Lung (tissue), 11 donors: ENCODE measurements at regions not wholly inside any gene's neighbourhood (a gene's known extent, or its start where the extent isn't known, plus 50 kb on each side); places are given as distances from the start of the nearest gene placed in this dataset.

ENCODE experiments used
- ATAC-seq: fragments of 200-7000 bp; cut with Tn5 transposase; one replicate; pipeline ENCODE4 v1.9.1; 2020; ENCODE audit warnings: moderate number of reproducible peaks; ENCODE audit not compliant: insufficient read depth, low FRiP score
- DNase-seq, 3 donors: peaks; one replicate each; pipeline ENCODE4 v3.0.0-alpha.2; 2013 to 2017
- H3K27ac ChIP-seq, 2 donors: one replicate each; pipeline ENCODE4 v1.5.1; 2013; ENCODE audit warnings: mild to moderate bottlenecking in 2 of 2, moderate library complexity in 2 of 2, control low read depth in 1 of 2, inconsistent platforms in 1 of 2, low read depth in 1 of 2, low read length in 1 of 2
- H3K27me3 ChIP-seq, 3 donors: one replicate each; pipeline ENCODE4 v1.5.1; 2013; ENCODE audit warnings: low read length in 2 of 3; ENCODE audit not compliant: control insufficient read depth in 3 of 3, insufficient read depth in 3 of 3
- H3K36me3 ChIP-seq, 4 donors: one replicate each; pipeline ENCODE4 v1.5.1; 2013; ENCODE audit warnings: low read length in 4 of 4, mild to moderate bottlenecking in 1 of 4, moderate library complexity in 1 of 4; ENCODE audit not compliant: control insufficient read depth in 4 of 4, insufficient read depth in 4 of 4
- H3K4me1 ChIP-seq, 5 donors: one replicate each; pipeline ENCODE4 v1.5.1; 2013; ENCODE audit warnings: low read length in 5 of 5, mild to moderate bottlenecking in 2 of 5, moderate library complexity in 1 of 5; ENCODE audit not compliant: control insufficient read depth in 5 of 5, insufficient read depth in 5 of 5
- H3K4me3 ChIP-seq: one replicate; pipeline ENCODE4 v1.5.1; 2013; ENCODE audit warnings: mild to moderate bottlenecking, control low read depth, moderate library complexity
- H3K9ac ChIP-seq, 2 donors: one replicate each; pipeline ENCODE4 v1.5.1; 2013; ENCODE audit warnings: low read length in 2 of 2, control low read depth in 1 of 2; ENCODE audit not compliant: insufficient read depth in 1 of 2
- H3K9me3 ChIP-seq, 4 donors: one replicate each; pipeline ENCODE4 v1.5.1; 2013; ENCODE audit warnings: low read length in 3 of 4, mild to moderate bottlenecking in 1 of 4, moderate library complexity in 1 of 4; ENCODE audit not compliant: control insufficient read depth in 4 of 4, insufficient read depth in 3 of 4
- WGBS, 2 donors: extraction: QIAGEN DNeasy Blood & Tissue Kit; methylation state at CpG; one replicate each; pipeline ENCODE4 v1.1.7; 2013; 5-methylcytosine and 5-hydroxymethylcytosine counted together
- TF ChIP-seq, protein P1 (sequence below): IDR thresholded peaks from 2 replicates; pipeline ENCODE4 v1.5.1; 2012; ENCODE audit warnings: mild to moderate bottlenecking; ENCODE audit errors: control extremely low read depth, extremely low read depth
- donor health status: control.
- donor health status: control.
- donor health status: Bipolar disorder and iron deficiency.
- donor health status: healthy.
- donor health status: DM: yes; HTN: yes; CAD: no.

DNA sequence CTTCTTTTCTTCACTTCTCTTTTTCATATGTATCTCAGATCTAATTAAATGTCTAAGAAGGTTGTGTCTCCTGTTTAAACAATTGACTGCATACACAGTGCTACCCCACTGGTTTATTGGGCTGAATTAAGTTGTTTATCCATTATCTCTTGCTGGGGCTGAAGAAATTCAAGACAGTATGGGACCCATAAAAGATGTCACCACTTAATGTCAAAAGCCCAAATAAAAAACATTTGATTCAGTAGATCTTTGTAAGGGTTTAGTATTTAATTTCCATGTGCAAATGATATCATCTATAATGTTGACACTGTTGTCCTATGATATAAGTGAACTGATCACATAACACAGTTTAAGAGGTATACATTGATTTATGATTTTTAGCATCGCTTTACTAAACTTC is 1431.9 kb upstream of the PCDH20 start:
- no peaks in the 10 kb centered on the region for H3K36me3 ChIP-seq
- no peak overlapping the region for H3K9ac ChIP-seq
- DNase-seq (no peak), ATAC-seq (no peak)
- TF ChIP-seq, protein P1, sequence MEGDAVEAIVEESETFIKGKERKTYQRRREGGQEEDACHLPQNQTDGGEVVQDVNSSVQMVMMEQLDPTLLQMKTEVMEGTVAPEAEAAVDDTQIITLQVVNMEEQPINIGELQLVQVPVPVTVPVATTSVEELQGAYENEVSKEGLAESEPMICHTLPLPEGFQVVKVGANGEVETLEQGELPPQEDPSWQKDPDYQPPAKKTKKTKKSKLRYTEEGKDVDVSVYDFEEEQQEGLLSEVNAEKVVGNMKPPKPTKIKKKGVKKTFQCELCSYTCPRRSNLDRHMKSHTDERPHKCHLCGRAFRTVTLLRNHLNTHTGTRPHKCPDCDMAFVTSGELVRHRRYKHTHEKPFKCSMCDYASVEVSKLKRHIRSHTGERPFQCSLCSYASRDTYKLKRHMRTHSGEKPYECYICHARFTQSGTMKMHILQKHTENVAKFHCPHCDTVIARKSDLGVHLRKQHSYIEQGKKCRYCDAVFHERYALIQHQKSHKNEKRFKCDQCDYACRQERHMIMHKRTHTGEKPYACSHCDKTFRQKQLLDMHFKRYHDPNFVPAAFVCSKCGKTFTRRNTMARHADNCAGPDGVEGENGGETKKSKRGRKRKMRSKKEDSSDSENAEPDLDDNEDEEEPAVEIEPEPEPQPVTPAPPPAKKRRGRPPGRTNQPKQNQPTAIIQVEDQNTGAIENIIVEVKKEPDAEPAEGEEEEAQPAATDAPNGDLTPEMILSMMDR, result no peak
- no peak overlapping the region for H3K4me3 ChIP-seq
- H3K27me3 ChIP-seq, result no peaks in the 10 kb centered on the region
- no peak overlapping the region for H3K27ac ChIP-seq
- 92 to 100% methylated on average over 1 of the region's 1 CpG for WGBS, 2 donors
- H3K4me1 ChIP-seq, result no peaks in the 10 kb centered on the region
- H3K9me3 ChIP-seq, result no peaks in the 10 kb centered on the region

DNA sequence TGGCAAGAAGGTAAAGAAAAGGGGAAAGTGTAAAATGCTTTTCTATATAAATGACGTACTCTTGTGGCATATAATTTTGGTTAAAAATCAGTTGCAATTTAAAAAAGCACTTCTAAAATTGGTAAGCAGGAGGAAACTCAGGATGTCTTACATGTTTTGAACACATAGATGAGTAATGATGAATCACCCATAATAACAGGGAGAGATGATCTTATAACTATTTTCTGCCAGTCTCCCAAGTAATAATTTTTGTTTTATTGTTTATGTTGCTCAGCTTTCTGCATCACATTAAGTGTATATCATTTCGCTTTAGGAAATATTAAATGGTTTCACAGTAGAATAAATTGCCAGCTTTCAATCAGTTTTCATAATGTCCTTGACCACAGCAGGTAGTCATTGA is 1430.7 kb upstream of the PCDH20 start:
- H3K27ac ChIP-seq, result no peak overlapping the region
- ATAC-seq, result no peak
- no peaks in the 10 kb centered on the region for H3K27me3 ChIP-seq
- H3K9ac ChIP-seq, result no peak overlapping the region
- 86 to 92% methylated on average over 2 of the region's 2 CpGs for WGBS, 2 donors
- H3K36me3 ChIP-seq, result no peaks in the 10 kb centered on the region
- H3K9me3 ChIP-seq, result no peaks in the 10 kb centered on the region
- H3K4me1 ChIP-seq, result no peaks in the 10 kb centered on the region
- TF ChIP-seq, protein P1, result no peak
- no peak overlapping the region for H3K4me3 ChIP-seq
- DNase-seq, result no peak

DNA sequence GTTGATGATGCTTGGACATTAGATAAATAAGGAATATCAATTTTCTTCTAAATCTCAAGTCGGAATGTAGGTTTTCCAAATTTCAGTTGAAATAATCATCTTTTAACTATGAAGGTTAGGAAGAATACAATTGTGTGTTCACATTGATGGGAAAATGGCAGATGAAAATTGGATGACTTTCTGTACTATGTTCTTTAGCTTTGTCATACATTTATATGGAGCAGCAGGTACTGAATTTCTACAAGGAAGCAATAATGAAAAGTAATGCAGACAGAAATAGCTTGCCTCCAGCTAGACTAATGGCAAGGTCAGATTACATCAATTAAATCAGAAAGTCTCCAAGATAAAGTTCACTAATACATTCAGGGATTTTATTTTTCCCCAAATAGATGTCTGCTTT is 1423.7 kb upstream of the PCDH20 start:
- Histone ChIP-seq H3K9ac (no peak overlapping the region), H3K4me3 (no peak overlapping the region), H3K36me3 (no peaks in the 10 kb centered on the region), H3K4me1 (no peaks in the 10 kb centered on the region), H3K9me3 (no peaks in the 10 kb centered on the region), H3K27me3 (no peaks in the 10 kb centered on the region), H3K27ac (no peak overlapping the region)
- no peak for DNase-seq
- ATAC-seq, result no peak
- TF ChIP-seq, protein P1, result no peak
- WGBS, 2 donors, result 85 to 95% methylated on average over 1 of the region's 1 CpG

DNA sequence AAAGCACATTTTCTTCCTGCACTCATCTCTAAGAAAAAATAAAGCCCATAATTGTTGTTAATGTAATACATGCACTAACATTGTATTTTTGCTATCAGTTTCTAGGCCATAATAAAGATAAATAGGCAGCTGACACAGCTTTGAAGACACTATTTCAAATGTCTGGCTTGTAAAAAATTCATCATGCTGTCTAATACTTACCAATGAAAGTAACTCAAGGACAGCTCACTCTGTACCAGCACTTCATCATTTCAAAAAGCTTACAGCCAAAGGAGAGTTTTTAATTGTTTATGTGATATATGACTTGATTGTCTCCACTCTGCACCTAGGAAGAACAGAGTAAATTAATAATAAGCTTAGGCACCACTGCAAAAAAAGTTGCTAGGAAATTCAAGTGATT is 1423.3 kb upstream of the PCDH20 start:
- Histone ChIP-seq H3K4me1 (no peaks in the 10 kb centered on the region), H3K4me3 (no peak overlapping the region), H3K36me3 (no peaks in the 10 kb centered on the region), H3K27me3 (no peaks in the 10 kb centered on the region), H3K9ac (no peak overlapping the region), H3K27ac (no peak overlapping the region), H3K9me3 (no peaks in the 10 kb centered on the region)
- ATAC-seq, result no peak
- TF ChIP-seq, protein P1, result no peak
- no peak for DNase-seq
